Thyroid gland (tissue), 4 donors: ENCODE measurements at regions not wholly inside any gene's neighbourhood (a gene's known extent, or its start where the extent isn't known, plus 50 kb on each side); places are given as distances from the start of the nearest gene placed in this dataset.

Experiments
- DNase-seq, 2 donors: peaks; one replicate each; pipeline ENCODE4 v3.0.0-alpha.2; 2019
- H3K27ac ChIP-seq, 3 donors: fragments of 200-600 bp; sonication (generic); 1 replicate in 2 of 3; 2 replicates in 1 of 3; pipeline ENCODE4 v1.5.1; 2016 to 2019; ENCODE audit warnings: mild to moderate bottlenecking in 1 of 3, moderate library complexity in 1 of 3
- H3K27me3 ChIP-seq: fragments of 200-600 bp; sonication (generic); one replicate; pipeline ENCODE4 v1.5.1; 2019
- H3K36me3 ChIP-seq, 2 donors: fragments of 200-600 bp; sonication (generic); one replicate each; pipeline ENCODE4 v1.5.1; 2016 to 2019
- H3K4me1 ChIP-seq, 2 donors: fragments of 200-600 bp; sonication (generic); one replicate each; pipeline ENCODE4 v1.5.1; 2017 to 2019
- H3K4me3 ChIP-seq, 3 donors: fragments of 200-600 bp; sonication (generic); replicated peaks in 1 of 3; 1 replicate in 2 of 3; 2 replicates in 1 of 3; pipeline ENCODE4 v1.5.1; 2016; ENCODE audit warnings: mild to moderate bottlenecking in 1 of 3
- H3K9me3 ChIP-seq: fragments of 200-600 bp; sonication (generic); one replicate; pipeline ENCODE4 v1.5.1; 2017
- POLR2A ChIP-seq, 2 donors: fragments of 450-650 bp; IDR thresholded peaks; one replicate each; pipeline ENCODE4 v1.6.1; 2017; ENCODE audit warnings: antibody characterized with exemption in 2 of 2, mild to moderate bottlenecking in 2 of 2, moderate library complexity in 1 of 2
- WGBS, 2 donors: methylation state at CpG; one replicate each; pipeline ENCODE4 v1.1.5; 2017; 5-methylcytosine and 5-hydroxymethylcytosine counted together
- intact Hi-C: fragments of 100-400 bp; cut with DNase I; formaldehyde crosslinking; loops from one replicate; pipeline ENCODE4 v1.15.1; 2023
- TF ChIP-seq, protein P1 (sequence below), 6 experiments: fragments of 200-600 bp in 3 of 6; fragments of 450-650 bp in 3 of 6; sonication (generic) in 3 of 6; IDR thresholded peaks; one replicate each; pipeline ENCODE4 v1.5.1; 2016 to 2019; ENCODE audit warnings: antibody characterized with exemption in 6 of 6, mild to moderate bottlenecking in 2 of 6, inconsistent platforms in 1 of 6, moderate library complexity in 1 of 6

DNA sequence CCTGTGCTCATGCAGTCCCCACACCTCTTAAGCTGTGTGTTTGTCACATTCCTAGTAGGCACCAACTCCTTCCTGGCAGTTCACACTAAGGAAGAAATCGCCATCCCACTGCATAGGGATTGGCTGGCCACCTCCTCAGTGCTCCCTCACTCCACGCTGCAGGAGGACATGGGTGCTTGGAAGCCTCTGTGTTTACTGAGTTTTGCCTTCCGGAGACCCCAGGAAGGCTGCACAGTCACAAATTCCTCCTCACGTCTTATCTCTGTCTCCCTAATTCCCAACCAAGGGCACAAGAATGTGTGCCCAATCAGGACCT lies 93.8 kb upstream of the GALNT2 start:
- H3K36me3 ChIP-seq: no peaks in the 10 kb centered on the region
- H3K9me3 ChIP-seq: no peaks in the 10 kb centered on the region
- no peaks in the 10 kb centered on the region for H3K27me3 ChIP-seq
- WGBS, 2 donors: 84 to 87% methylated on average over 4 of the region's 4 CpGs
- no peak overlapping the region for H3K4me3 ChIP-seq
- intact Hi-C loops: no loop called here
- H3K4me1 ChIP-seq: no peaks in the 10 kb centered on the region
- no peak overlapping the region for H3K27ac ChIP-seq
- no peak for DNase-seq
- TF ChIP-seq POLR2A (IDR thresholded peaks at IDR 0.05): no peak
- TF ChIP-seq, protein P1, sequence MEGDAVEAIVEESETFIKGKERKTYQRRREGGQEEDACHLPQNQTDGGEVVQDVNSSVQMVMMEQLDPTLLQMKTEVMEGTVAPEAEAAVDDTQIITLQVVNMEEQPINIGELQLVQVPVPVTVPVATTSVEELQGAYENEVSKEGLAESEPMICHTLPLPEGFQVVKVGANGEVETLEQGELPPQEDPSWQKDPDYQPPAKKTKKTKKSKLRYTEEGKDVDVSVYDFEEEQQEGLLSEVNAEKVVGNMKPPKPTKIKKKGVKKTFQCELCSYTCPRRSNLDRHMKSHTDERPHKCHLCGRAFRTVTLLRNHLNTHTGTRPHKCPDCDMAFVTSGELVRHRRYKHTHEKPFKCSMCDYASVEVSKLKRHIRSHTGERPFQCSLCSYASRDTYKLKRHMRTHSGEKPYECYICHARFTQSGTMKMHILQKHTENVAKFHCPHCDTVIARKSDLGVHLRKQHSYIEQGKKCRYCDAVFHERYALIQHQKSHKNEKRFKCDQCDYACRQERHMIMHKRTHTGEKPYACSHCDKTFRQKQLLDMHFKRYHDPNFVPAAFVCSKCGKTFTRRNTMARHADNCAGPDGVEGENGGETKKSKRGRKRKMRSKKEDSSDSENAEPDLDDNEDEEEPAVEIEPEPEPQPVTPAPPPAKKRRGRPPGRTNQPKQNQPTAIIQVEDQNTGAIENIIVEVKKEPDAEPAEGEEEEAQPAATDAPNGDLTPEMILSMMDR (IDR thresholded peaks at IDR 0.05): no peak

DNA sequence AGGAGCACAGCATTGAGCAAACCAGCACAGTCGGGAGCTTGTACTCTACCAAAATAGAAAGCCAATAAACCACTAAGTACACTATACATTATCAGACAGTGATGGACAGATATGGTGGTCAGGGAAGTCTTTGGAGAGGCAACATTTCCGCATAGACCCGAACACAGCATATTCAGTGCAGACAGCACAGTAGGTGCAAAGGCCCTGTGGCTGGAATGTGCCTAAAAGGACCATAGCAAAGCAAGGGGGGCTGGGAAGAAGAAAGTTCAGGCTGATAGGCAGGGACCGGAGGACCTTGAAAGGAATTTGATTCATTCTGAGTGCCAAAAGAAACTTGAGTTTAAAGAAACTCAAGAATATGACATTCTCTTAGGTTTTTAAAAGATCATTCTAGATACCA lies 92.0 kb upstream of the GALNT2 start:
- Histone ChIP-seq H3K4me1 (no peaks in the 10 kb centered on the region), H3K27ac (no peak overlapping the region), H3K36me3 (no peaks in the 10 kb centered on the region), H3K27me3 (no peaks in the 10 kb centered on the region), H3K9me3 (no peaks in the 10 kb centered on the region), H3K4me3 (no peak overlapping the region)
- intact Hi-C loops: no loop called here
- WGBS, 2 donors: 89 to 92% methylated on average over 4 of the region's 4 CpGs
- TF ChIP-seq POLR2A (IDR thresholded peaks at IDR 0.05): no peak
- TF ChIP-seq, protein P1 (IDR thresholded peaks at IDR 0.05): no peak
- no peak for DNase-seq

DNA sequence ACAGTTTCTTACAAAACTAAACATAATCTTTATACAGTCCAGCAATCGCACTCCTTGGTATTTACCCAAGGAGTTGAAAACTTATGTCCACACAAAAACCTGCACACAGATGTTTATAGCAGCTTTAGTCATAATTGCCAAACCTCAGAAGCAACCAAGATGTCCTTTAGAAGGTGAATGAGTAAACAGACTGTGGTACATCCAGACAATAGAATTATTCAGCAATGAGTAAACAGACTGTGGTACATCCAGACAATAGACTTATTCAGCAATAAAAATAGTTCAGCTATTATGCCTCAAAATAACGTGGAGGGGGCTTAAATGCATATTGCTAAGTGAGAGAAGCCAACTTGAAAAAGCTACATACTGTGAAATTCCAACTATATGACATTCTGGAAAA lies 87.0 kb upstream of the GALNT2 start:
- H3K27me3 ChIP-seq: no peaks in the 10 kb centered on the region
- no peak overlapping the region for H3K27ac ChIP-seq
- intact Hi-C loops: no loop called here
- H3K4me3 ChIP-seq: no peak overlapping the region
- H3K9me3 ChIP-seq: no peaks in the 10 kb centered on the region
- TF ChIP-seq, protein P1 (IDR thresholded peaks at IDR 0.05): no peak
- no peak for TF ChIP-seq POLR2A (IDR thresholded peaks at IDR 0.05)
- H3K4me1 ChIP-seq: no peaks in the 10 kb centered on the region
- no peak for DNase-seq
- 59 to 65% methylated on average over 2 of the region's 2 CpGs for WGBS, 2 donors
- no peaks in the 10 kb centered on the region for H3K36me3 ChIP-seq

DNA sequence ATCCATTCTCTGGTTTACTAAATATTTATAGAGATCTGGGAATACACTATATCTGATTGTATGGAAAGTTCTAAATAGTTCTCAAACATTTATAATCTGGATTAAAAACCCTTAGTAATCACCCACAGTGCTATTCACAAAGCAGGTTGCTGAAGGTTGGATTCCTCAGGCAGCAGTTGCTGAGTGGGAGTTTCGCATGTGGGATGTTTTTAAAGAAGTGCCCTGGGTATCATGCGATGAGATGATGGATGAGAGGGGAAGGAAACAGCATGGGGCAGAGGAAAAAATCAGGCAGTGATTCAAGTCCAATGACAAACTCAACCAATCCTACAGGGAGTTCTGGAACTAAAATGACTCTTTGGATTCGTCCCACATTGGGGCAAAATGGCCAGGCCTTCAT lies 85.3 kb upstream of the GALNT2 start:
- no peak overlapping the region for H3K27ac ChIP-seq
- no peaks in the 10 kb centered on the region for H3K4me1 ChIP-seq
- 88 to 96% methylated on average over 3 of the region's 3 CpGs for WGBS, 2 donors
- H3K27me3 ChIP-seq: no peaks in the 10 kb centered on the region
- no peaks in the 10 kb centered on the region for H3K9me3 ChIP-seq
- intact Hi-C loops: no loop called here
- no peak for DNase-seq
- no peaks in the 10 kb centered on the region for H3K36me3 ChIP-seq
- no peak overlapping the region for H3K4me3 ChIP-seq
- no peak for TF ChIP-seq POLR2A (IDR thresholded peaks at IDR 0.05)
- TF ChIP-seq, protein P1 (IDR thresholded peaks at IDR 0.05): no peak

DNA sequence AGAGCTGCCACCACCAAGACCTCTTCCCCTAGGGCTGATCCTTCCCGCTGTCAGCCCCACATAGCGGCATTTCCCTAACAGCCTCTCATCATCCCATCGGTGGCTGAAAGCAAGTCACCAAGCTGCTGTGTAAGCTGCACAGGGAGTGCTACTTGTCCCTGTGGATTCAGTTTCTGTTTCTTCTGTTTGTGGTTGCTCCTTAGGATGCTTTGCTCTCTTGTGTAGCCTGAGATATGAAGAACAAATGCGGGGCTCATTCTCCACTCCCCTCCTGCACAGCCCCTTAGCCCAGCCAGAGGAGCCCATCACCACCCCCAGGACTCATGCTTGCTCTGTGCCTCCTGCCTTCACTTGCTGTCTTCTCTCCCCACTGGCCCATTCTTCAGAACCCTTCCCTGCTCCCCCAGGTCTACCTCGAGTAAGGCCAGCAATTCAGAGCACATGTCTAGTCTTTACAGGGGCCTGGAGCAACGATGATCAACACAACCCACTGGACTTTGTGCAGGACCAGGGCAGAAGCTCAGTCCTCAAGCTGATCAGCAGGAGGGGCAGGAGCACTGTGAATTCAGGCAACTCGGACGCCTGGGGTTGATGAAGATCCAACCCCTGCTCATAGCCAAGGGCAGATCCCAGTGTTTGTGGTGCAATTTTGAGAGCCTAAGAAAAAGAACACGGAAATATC lies 82.6 kb upstream of the GALNT2 start:
- intact Hi-C loops: no loop called here
- Histone ChIP-seq H3K4me1 (no peaks in the 10 kb centered on the region), H3K27me3 (no peaks in the 10 kb centered on the region), H3K36me3 (no peaks in the 10 kb centered on the region), H3K27ac (no peak overlapping the region), H3K9me3 (no peaks in the 10 kb centered on the region), H3K4me3 (no peak overlapping the region)
- WGBS, 2 donors: 82 to 91% methylated on average over 9 of the region's 9 CpGs
- DNase-seq: no peak
- TF ChIP-seq POLR2A (IDR thresholded peaks at IDR 0.05): no peak
- TF ChIP-seq, protein P1 (IDR thresholded peaks at IDR 0.05): no peak
